ENCODE measurements at regions not wholly inside any gene's neighbourhood (a gene's known extent, or its start where the extent isn't known, plus 50 kb on each side); places are given as distances from the start of the nearest gene placed in this dataset.

DNA sequence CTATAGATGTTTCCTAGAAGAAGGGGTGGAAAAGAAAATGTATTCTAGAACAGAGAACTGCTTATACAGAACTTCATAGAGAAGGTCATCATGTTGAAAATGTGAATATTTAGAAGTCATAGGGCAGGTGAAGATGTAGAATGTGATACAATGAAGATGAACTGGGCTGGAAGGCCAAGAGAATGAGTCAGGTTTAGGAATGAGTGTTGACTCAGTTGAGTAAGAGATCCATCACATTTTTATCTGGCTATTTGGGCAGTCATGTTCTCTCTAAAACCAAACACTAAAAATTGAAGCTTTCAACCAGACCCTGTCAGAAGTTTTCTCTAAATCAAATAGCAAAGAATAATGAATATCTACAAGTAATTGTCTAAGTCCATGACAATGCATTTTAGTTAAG lies 660.5 kb downstream of the KCNJ2 start:
- TF ChIP-seq, protein P1, sequence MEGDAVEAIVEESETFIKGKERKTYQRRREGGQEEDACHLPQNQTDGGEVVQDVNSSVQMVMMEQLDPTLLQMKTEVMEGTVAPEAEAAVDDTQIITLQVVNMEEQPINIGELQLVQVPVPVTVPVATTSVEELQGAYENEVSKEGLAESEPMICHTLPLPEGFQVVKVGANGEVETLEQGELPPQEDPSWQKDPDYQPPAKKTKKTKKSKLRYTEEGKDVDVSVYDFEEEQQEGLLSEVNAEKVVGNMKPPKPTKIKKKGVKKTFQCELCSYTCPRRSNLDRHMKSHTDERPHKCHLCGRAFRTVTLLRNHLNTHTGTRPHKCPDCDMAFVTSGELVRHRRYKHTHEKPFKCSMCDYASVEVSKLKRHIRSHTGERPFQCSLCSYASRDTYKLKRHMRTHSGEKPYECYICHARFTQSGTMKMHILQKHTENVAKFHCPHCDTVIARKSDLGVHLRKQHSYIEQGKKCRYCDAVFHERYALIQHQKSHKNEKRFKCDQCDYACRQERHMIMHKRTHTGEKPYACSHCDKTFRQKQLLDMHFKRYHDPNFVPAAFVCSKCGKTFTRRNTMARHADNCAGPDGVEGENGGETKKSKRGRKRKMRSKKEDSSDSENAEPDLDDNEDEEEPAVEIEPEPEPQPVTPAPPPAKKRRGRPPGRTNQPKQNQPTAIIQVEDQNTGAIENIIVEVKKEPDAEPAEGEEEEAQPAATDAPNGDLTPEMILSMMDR (IDR thresholded peaks at IDR 0.05; ENCODE audit: unreplicated experiment), result no peak
- peaks cover 4% of the 10 kb centered on the region for H3K36me3 Mint-ChIP-seq
- no peaks in the 10 kb centered on the region for H3K9me3 Mint-ChIP-seq
- no peak overlapping the region for H3K27ac Mint-ChIP-seq
- peaks cover 4% of the 10 kb centered on the region for H3K27me3 Mint-ChIP-seq (ENCODE audit: low read depth)
- no peak for DNase-seq (ENCODE audit: low spot score in 2 of 2, unreplicated experiment in 2 of 2)
- H3K4me3 Mint-ChIP-seq, result no peak overlapping the region
- peaks cover 5% of the 10 kb centered on the region for H3K4me1 Mint-ChIP-seq

DNA sequence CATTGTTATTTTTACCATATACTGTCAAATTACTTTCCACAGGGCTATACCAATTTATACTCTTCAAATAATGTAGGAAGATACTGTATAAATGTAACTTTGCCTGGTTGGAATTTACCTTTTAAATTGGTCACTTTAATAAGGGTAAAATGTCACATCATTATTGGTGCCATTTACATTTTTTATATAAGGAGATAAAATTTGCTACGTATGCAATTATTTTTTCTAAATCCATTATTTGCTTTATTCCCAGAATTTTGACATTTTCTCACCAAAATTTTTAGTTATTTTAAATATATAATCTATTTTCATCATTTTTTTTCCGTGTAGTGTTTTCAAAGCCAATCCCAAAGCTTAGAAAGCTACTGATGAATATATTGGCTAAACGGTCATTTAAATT lies 664.7 kb downstream of the KCNJ2 start:
- H3K4me3 Mint-ChIP-seq, result no peak overlapping the region
- no peak overlapping the region for H3K27ac Mint-ChIP-seq
- no peaks in the 10 kb centered on the region for H3K4me1 Mint-ChIP-seq
- no peaks in the 10 kb centered on the region for H3K9me3 Mint-ChIP-seq
- H3K36me3 Mint-ChIP-seq, result no peaks in the 10 kb centered on the region
- DNase-seq (ENCODE audit: low spot score in 2 of 2, unreplicated experiment in 2 of 2), result no peak
- TF ChIP-seq, protein P1 (IDR thresholded peaks at IDR 0.05; ENCODE audit: unreplicated experiment), result no peak
- H3K27me3 Mint-ChIP-seq (ENCODE audit: low read depth), result peaks cover 4% of the 10 kb centered on the region

DNA sequence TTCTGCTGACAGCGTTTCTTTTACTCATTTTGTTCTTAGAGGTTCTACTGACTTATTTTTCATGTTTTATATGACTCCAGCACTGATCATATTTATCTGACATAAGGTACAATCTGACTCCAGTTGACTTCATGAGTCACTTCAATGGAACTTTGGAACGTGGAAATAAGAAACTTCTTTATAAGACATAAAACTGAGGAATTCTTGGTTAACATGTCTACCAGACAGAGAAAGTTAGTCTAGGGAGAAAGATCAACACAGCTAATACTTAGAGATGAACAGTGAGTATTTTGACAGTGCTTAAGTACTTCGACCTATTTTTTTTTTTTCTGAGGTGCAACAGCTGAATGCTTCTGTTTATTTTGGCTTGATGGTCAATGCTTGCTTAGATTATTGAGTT lies 679.5 kb downstream of the KCNJ2 start:
- Mint-ChIP-seq H3K27me3 (ENCODE audit: low read depth) (no peaks in the 10 kb centered on the region), H3K36me3 (no peaks in the 10 kb centered on the region), H3K4me3 (no peak overlapping the region), H3K4me1 (peaks cover 2% of the 10 kb centered on the region), H3K27ac (no peak overlapping the region), H3K9me3 (peaks cover 18% of the 10 kb centered on the region)
- TF ChIP-seq, protein P1 (IDR thresholded peaks at IDR 0.05; ENCODE audit: unreplicated experiment), result no peak
- DNase-seq (ENCODE audit: low spot score in 2 of 2, unreplicated experiment in 2 of 2), result no peak

DNA sequence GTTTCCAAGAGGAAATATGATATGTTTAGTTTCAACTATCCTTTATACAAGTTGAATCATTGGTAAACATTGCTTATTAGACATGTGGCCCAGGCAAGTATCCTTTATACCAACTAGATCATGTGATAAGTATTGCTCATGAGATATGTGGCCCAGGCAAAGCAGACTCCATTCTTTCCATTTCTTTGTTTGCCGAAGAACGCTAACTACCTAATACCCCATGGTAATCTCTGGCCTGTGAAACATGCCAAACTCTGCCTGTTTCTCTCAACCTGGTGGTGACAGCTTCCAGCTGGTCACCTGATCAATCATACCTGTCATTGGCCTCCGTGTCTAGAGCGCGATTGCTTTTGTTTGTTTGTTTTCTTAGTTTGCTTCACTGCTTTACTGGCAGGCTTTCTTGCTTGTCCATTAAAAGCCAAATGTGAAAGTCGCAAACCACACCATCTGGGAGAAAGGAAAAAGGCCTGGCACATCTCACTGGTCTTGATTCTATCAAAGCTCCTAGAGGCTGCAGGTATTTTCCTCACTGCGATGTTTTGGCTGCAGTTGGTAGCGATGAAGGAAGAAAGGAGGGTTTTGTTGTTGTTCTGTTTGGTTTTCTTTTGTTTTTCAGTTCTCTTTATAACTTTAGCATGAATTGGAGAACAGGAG lies 686.2 kb downstream of the KCNJ2 start:
- peaks cover 7% of the 10 kb centered on the region for H3K9me3 Mint-ChIP-seq
- TF ChIP-seq, protein P1 (IDR thresholded peaks at IDR 0.05; ENCODE audit: unreplicated experiment), result no peak
- H3K4me3 Mint-ChIP-seq, result no peak overlapping the region
- no peak overlapping the region for H3K27ac Mint-ChIP-seq
- no peaks in the 10 kb centered on the region for H3K27me3 Mint-ChIP-seq (ENCODE audit: low read depth)
- H3K4me1 Mint-ChIP-seq, result peaks cover 20% of the 10 kb centered on the region
- no peaks in the 10 kb centered on the region for H3K36me3 Mint-ChIP-seq
- no peak for DNase-seq (ENCODE audit: low spot score in 2 of 2, unreplicated experiment in 2 of 2)

DNA sequence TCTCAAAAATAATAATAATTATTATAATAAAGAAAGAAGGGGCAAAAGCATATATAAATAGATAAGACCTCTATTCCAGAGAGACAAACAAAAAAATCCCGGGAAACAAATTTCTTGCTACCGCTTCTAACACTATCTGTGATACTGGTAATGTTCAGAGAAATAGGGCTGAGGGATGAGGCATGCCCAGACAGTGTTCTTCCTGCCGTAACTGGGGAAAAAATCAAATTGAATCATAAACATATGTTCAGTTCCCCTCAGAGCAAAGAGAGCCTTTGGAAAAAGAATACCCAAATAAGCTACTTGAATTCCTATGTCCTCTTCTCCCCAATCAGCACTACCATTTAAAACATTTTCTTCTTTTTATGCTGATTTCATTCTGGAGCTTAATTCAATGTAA lies 688.0 kb downstream of the KCNJ2 start:
- Mint-ChIP-seq H3K4me1 (peaks cover 20% of the 10 kb centered on the region), H3K9me3 (peaks cover 21% of the 10 kb centered on the region), H3K27ac (no peak overlapping the region), H3K36me3 (peaks cover 1% of the 10 kb centered on the region), H3K27me3 (ENCODE audit: low read depth) (no peaks in the 10 kb centered on the region), H3K4me3 (no peak overlapping the region)
- no peak for DNase-seq (ENCODE audit: low spot score in 2 of 2, unreplicated experiment in 2 of 2)
- TF ChIP-seq, protein P1 (IDR thresholded peaks at IDR 0.05; ENCODE audit: unreplicated experiment), result no peak

DNA sequence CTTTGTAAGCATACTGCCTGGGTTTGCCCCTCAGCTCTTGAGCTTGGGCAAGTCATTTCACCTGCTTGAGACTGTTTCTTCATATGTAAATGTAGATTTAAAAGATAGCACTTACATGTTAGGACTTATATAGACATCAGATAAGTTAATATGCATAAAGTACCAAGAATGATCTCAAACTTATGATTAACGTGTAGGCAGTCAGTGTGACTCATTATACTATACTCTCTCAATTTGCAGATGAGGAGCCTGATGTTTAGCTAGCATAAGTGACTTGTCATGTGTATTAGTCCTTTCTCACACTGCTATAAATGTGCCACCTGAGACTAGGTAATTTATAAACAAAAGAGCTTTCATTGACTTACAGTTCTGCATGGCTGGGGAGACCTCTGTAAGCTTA lies 690.5 kb downstream of the KCNJ2 start:
- Mint-ChIP-seq H3K4me3 (no peak overlapping the region), H3K36me3 (peaks cover 9% of the 10 kb centered on the region), H3K27ac (no peak overlapping the region), H3K4me1 (peaks cover 20% of the 10 kb centered on the region), H3K27me3 (ENCODE audit: low read depth) (no peaks in the 10 kb centered on the region), H3K9me3 (peaks cover 35% of the 10 kb centered on the region)
- TF ChIP-seq, protein P1 (IDR thresholded peaks at IDR 0.05; ENCODE audit: unreplicated experiment), result no peak
- DNase-seq (ENCODE audit: low spot score in 2 of 2, unreplicated experiment in 2 of 2), result no peak
